Psoas muscle (tissue), 7 donors: ENCODE measurements at regions not wholly inside any gene's neighbourhood (a gene's known extent, or its start where the extent isn't known, plus 50 kb on each side); places are given as distances from the start of the nearest gene placed in this dataset.

ENCODE experiments used
- ATAC-seq, 4 donors: fragments of 200-7000 bp; cut with Tn5 transposase; one replicate each; pipeline ENCODE4 v1.9.1; 2020; ENCODE audit warnings: moderate library complexity in 3 of 4, mild to moderate bottlenecking in 2 of 4
- DNase-seq, 2 donors: peaks; one replicate each; pipeline ENCODE4 v3.0.0-alpha.2; 2020
- H3K27ac ChIP-seq: fragments of 200-600 bp; one replicate; pipeline ENCODE4 v1.8.0; 2022
- H3K27me3 ChIP-seq, 3 donors: fragments of 200-600 bp in 1 of 3; one replicate each; pipeline versions ENCODE4 v1.6.1 to v1.8.0; 2013 to 2022; ENCODE audit warnings: low read length in 2 of 3, mild to moderate bottlenecking in 2 of 3, moderate library complexity in 1 of 3; ENCODE audit not compliant: insufficient read depth in 3 of 3
- H3K36me3 ChIP-seq, 2 donors: fragments of 200-600 bp in 1 of 2; one replicate each; pipeline versions ENCODE4 v1.6.1 to v1.8.0; 2013 to 2022; ENCODE audit warnings: low read depth in 1 of 2, mild to moderate bottlenecking in 1 of 2, moderate library complexity in 1 of 2; ENCODE audit not compliant: insufficient read depth in 1 of 2
- H3K4me1 ChIP-seq: fragments of 200-600 bp; one replicate; pipeline ENCODE4 v1.8.0; 2022
- H3K4me3 ChIP-seq: fragments of 200-600 bp; one replicate; pipeline ENCODE4 v1.8.0; 2022; ENCODE audit warnings: mild to moderate bottlenecking
- H3K9me3 ChIP-seq: fragments of 200-600 bp; one replicate; pipeline ENCODE4 v1.8.0; 2022
- CTCF ChIP-seq: fragments of 200-600 bp; IDR thresholded peaks from one replicate; pipeline ENCODE4 v1.8.0; 2022; ENCODE audit warnings: antibody characterized with exemption
- WGBS, 3 donors: extraction: QIAGEN DNeasy Blood & Tissue Kit; methylation state at CpG; one replicate each; pipeline versions ENCODE4 v1.1.6 to v1.1.7; 2013; 5-methylcytosine and 5-hydroxymethylcytosine counted together
- intact Hi-C, 2 donors: fragments of 100-400 bp; cut with DNase I; formaldehyde crosslinking; loops; one replicate each; pipeline versions ENCODE4 v1.11.0 to v1.14.2; 2022
- donor health status: healthy with polysubstance abuse.
- donor health status: DM: no; HTN: no; CAD: no; lungs with moderate emphysema.
- donor health status: Bipolar disorder and iron deficiency.
- donor health status: healthy.
- donor health status: DM: yes; HTN: yes; CAD: no.
- donor health status: DM: no; HTN: no; CAD: no.
- donor health status: DM: yes; HTN: yes; CAD: no.

- WGBS, 3 donors = 57 to 76% (median 57%) methylated on average over 2 of the region's 2 CpGs
- H3K27ac ChIP-seq = no peak overlapping the region
- H3K27me3 ChIP-seq = no peaks in the 10 kb centered on the region
Measured at GRCh38 chr4:170675568-170676262, 586.0 kb upstream of the AADAT start.

DNA sequence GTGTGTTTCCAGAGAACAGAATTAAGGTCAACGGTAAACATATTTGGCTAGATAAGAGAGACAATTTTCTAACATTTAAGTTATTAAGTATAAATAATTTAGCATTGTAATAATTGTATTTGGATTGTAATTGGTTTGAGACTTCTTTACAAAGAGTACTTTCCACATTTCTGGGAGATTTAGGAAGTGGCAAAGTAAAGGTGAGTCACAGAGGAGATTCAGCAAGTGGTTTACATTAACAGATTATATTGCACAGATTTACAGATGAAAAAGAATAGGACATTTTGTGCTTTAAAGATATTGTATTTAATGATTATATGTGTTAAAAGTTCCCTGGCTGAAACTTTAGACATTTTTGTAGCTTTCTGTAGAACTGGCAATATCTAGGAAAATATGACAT lies 584.4 kb upstream of the AADAT start:
- 88 to 94% (median 91%) methylated on average over 1 of the region's 1 CpG for WGBS, 3 donors
- no peak for DNase-seq
- no peak for ATAC-seq
- Histone ChIP-seq H3K36me3 (no peaks in the 10 kb centered on the region), H3K4me1 (no peaks in the 10 kb centered on the region), H3K27me3 (no peaks in the 10 kb centered on the region), H3K27ac (no peak overlapping the region), H3K9me3 (no peaks in the 10 kb centered on the region), H3K4me3 (no peak overlapping the region)
- no peak for TF ChIP-seq CTCF
- intact Hi-C loops = no loop called here

More at GRCh38 chr4:170675568-170676262, 586.0 kb upstream of the AADAT start:
- Histone ChIP-seq H3K4me3 (no peak overlapping the region), H3K9me3 (no peaks in the 10 kb centered on the region), H3K36me3 (no peaks in the 10 kb centered on the region), H3K4me1 (no peaks in the 10 kb centered on the region)
- TF ChIP-seq CTCF = no peak
- intact Hi-C loops = no loop called here
- ATAC-seq (no peak), DNase-seq (no peak)

DNA sequence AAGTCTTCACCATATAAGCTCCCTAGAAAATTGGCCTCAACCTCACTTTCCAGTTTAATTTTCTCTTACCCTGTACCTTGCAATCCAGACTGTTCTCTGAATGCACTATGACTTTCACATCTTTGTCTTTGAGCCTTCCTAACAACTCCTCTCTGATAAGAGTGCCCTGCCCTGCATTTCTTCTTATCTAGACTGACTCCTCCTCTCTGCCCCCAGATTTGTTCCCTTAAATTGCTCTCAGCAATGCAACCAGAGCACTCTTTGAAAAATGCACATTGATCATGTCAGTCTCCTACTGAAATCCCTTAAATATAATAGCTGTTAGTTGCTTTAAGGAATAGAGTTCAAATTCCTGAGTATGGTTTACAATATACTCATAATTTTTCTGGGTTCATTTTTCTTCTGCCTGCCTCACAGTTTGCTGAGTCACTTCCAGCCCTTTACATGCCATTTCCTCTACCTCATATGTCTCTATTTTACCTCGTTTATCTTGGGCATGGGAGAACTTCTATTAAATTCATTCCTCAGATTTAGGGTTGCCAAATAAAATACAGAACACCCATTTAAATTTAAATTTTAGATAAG lies 582.7 kb upstream of the AADAT start:
- WGBS, 3 donors = 22 to 33% (median 23%) methylated on average over 1 of the region's 1 CpG
- no peaks in the 10 kb centered on the region for H3K36me3 ChIP-seq
- H3K4me1 ChIP-seq = no peaks in the 10 kb centered on the region
- no peaks in the 10 kb centered on the region for H3K27me3 ChIP-seq
- H3K27ac ChIP-seq = no peak overlapping the region
- DNase-seq = no peak
- no peak for ATAC-seq
- no peak for TF ChIP-seq CTCF
- H3K4me3 ChIP-seq = no peak overlapping the region
- intact Hi-C loops = no loop called here
- no peaks in the 10 kb centered on the region for H3K9me3 ChIP-seq

DNA sequence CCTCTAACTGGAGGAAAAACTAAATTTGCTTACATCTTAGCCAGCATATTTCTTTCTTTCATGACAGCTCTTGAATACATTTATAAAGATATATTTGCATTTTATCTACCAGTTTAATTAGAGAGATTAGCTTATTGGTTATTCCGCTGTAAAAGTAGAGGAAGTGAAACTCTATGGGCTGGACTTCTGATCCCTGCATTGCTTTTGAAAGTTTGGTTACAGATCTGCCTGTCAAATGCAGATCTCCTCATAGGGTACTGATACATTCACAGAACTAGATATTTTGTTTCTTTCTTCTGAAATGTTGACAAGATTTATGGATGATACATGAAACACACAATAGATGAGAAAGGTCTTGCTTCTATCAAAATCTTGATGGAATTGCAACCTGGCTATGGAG lies 581.4 kb upstream of the AADAT start:
- no peak for TF ChIP-seq CTCF
- H3K4me1 ChIP-seq = no peaks in the 10 kb centered on the region
- intact Hi-C loops = no loop called here
- H3K36me3 ChIP-seq = no peaks in the 10 kb centered on the region
- no peaks in the 10 kb centered on the region for H3K27me3 ChIP-seq
- H3K4me3 ChIP-seq = no peak overlapping the region
- DNase-seq (no peak), ATAC-seq (no peak)
- no peaks in the 10 kb centered on the region for H3K9me3 ChIP-seq
- WGBS, 3 donors = 39 to 90% (median 46%) methylated on average over 1 of the region's 1 CpG
- no peak overlapping the region for H3K27ac ChIP-seq

DNA sequence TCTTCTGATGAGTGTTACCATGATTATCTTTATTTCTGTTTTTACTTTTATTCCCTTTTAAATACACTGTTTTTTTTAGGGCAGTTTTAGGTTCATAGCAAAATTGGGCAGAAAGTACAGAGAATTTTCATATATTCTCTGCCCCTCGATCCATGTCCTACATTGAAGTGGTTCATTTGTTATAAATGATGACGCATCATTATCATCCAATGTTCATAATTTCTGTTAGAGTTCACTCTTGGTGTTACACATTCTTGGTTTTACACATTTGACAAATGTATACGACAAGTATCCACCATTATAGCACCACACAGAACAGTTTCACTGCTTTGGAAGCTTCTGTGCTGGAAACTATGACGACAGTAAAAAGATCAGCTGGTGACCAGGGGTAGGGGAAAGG lies 578.1 kb upstream of the AADAT start:
- ATAC-seq (no peak), DNase-seq (no peak)
- Histone ChIP-seq H3K27ac (no peak overlapping the region), H3K36me3 (no peaks in the 10 kb centered on the region), H3K4me3 (no peak overlapping the region), H3K27me3 (no peaks in the 10 kb centered on the region), H3K4me1 (no peaks in the 10 kb centered on the region), H3K9me3 (no peaks in the 10 kb centered on the region)
- no peak for TF ChIP-seq CTCF
- 85 to 87% (median 87%) methylated on average over 4 of the region's 4 CpGs for WGBS, 3 donors
- intact Hi-C loops = no loop called here
